ENCODE measurements at regions not wholly inside any gene's neighbourhood (a gene's known extent, or its start where the extent isn't known, plus 50 kb on each side); places are given as distances from the start of the nearest gene placed in this dataset.

DNA sequence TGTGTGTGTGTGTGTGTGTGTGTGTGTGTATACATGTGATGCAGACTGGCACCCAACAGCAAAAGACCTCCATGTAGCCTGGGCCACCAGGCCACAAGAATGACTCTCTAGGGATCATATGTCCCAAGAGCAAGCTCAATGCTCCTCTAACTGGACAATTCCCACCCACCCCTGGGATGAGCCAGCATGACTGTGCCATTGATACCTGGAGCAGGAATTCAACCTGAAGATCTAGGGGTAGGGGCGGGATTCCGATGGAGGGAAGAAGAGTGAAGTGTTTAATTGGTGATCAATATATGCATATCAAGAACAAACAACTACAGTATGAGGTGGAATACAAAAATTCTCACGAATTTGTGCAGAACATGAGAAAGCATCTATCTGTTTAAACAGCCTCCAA, 136.2 kb downstream of the PSMG1 start:
- no peaks in the 10 kb centered on the region for H3K9me3 ChIP-seq
- H3K4me1 ChIP-seq = no peaks in the 10 kb centered on the region
- H3K27me3 ChIP-seq = no peaks in the 10 kb centered on the region
- H3K36me3 ChIP-seq = no peaks in the 10 kb centered on the region
- intact Hi-C loops (cut with DNase I) = no loop called here
- H3K27ac ChIP-seq = no peak overlapping the region
- no peak for DNase-seq
- TF ChIP-seq POLR2A (IDR thresholded peaks at IDR 0.05) = no peak
- TF ChIP-seq CTCF (IDR thresholded peaks at IDR 0.05) = no peak
- no peak overlapping the region for H3K4me3 ChIP-seq (replicated peaks in 1 of 3)
- WGBS, 2 donors = 93 to 98% methylated on average over 3 of the region's 3 CpGs

DNA sequence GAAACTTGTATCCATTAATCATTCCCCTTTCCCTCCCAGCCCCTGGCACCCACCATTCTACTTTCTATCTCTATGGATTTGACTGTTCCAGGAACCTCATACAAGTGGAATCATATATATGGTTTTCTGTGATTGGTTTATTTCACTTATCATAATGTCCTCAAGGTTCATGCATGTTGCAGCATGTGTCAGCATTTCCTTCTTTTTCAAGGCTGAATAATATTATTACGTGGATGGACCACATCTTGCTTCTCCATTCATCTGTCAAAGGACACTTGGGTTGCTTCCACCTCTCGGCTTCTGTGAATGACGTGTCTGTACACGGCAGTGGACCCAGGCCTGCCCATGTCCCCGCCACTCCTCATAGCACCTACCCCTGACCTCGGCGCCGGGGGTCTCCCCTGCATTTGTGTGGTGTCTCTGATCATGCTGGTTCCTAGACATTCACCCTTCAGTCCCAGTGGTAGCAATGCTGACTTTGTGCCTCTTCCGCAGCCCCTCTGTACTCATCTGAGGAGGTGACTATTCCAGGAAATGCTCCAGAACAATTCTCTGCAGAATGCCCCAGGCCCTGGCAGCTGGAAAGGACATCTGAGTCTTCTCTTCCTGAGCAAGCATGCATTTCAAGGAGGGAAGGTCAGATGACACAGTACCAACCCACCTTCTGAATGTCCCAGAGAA, 136.9 kb downstream of the PSMG1 start:
- Histone ChIP-seq H3K36me3 (no peaks in the 10 kb centered on the region), H3K4me3 (replicated peaks in 1 of 3) (no peak overlapping the region), H3K4me1 (no peaks in the 10 kb centered on the region), H3K27ac (no peak overlapping the region), H3K9me3 (no peaks in the 10 kb centered on the region), H3K27me3 (no peaks in the 10 kb centered on the region)
- intact Hi-C loops (cut with DNase I) = no loop called here
- WGBS, 2 donors = 98% methylated on average over 9 of the region's 9 CpGs
- no peak for DNase-seq
- TF ChIP-seq CTCF (IDR thresholded peaks at IDR 0.05) (no peak), POLR2A (IDR thresholded peaks at IDR 0.05) (no peak)

DNA sequence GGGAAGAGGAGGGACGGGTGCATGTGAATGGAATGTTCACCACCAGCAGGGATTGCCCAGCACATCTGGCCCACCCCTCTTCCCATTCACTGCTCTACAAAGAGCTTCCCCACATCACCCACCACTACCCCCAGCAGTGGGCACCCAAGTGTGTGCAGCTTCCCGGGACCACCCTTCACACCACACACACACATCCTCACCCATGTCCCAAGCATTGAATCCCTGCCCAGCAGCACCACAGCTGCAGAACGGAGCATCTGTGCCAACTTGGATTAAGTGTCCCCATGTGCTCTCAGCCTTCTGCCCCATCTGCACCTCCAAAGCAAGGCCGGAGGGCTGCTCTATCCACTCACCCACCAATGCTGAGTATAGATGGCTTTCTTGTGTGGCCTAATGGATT, 141.4 kb downstream of the PSMG1 start:
- DNase-seq = no peak
- H3K4me1 ChIP-seq = no peaks in the 10 kb centered on the region
- no peak for TF ChIP-seq CTCF (IDR thresholded peaks at IDR 0.05)
- no peak for TF ChIP-seq POLR2A (IDR thresholded peaks at IDR 0.05)
- H3K27me3 ChIP-seq = no peaks in the 10 kb centered on the region
- H3K4me3 ChIP-seq (replicated peaks in 1 of 3) = no peak overlapping the region
- WGBS, 2 donors = 86 to 97% methylated on average over 4 of the region's 4 CpGs
- no peaks in the 10 kb centered on the region for H3K36me3 ChIP-seq
- H3K27ac ChIP-seq = peak overlapping the region in 1 of 3 donors; percentile 65
- H3K9me3 ChIP-seq = no peaks in the 10 kb centered on the region
- intact Hi-C loops (cut with DNase I) = no loop called here

- WGBS, 2 donors = 75 to 84% methylated on average over 5 of the region's 5 CpGs
- no peaks in the 10 kb centered on the region for H3K27me3 ChIP-seq
- H3K4me3 ChIP-seq (replicated peaks in 1 of 3) = no peak overlapping the region
- H3K4me1 ChIP-seq = no peaks in the 10 kb centered on the region
- TF ChIP-seq CTCF (IDR thresholded peaks at IDR 0.05) = no peak
- no peak for TF ChIP-seq POLR2A (IDR thresholded peaks at IDR 0.05)
- H3K9me3 ChIP-seq = no peaks in the 10 kb centered on the region
- no peak for DNase-seq
- no peaks in the 10 kb centered on the region for H3K36me3 ChIP-seq
- intact Hi-C loops (cut with DNase I) = no loop called here
- H3K27ac ChIP-seq = peak overlapping the region; percentile 45 to 65 (median 55)
Observed at GRCh38 chr21:39040494-39041110, 142.6 kb downstream of the PSMG1 start.

- peaks cover 17 to 20% of the 10 kb centered on the region in 2 donors for H3K4me1 ChIP-seq
- no peaks in the 10 kb centered on the region for H3K27me3 ChIP-seq
- H3K9me3 ChIP-seq = no peaks in the 10 kb centered on the region
- intact Hi-C loops (cut with DNase I) = loop anchor here (10.0 kb wide), 3 partner anchors 47 to 303 kb away; partner anchors contain the start of gene ETS2
- no peak for DNase-seq
- TF ChIP-seq POLR2A (IDR thresholded peaks at IDR 0.05) (no peak), CTCF (IDR thresholded peaks at IDR 0.05) (peak in 1 of 6 experiments; percentile 6)
- H3K27ac ChIP-seq = no peak overlapping the region
- no peak overlapping the region for H3K4me3 ChIP-seq (replicated peaks in 1 of 3)
- 90 to 94% methylated on average over 10 to 11 of the region's 11 CpGs for WGBS, 2 donors
- no peaks in the 10 kb centered on the region for H3K36me3 ChIP-seq
Observed at GRCh38 chr21:39037807-39038405, 145.3 kb downstream of the PSMG1 start.
